Caco-2 (cell line): ENCODE measurements at regions not wholly inside any gene's neighbourhood (a gene's known extent, or its start where the extent isn't known, plus 50 kb on each side); places are given as distances from the start of the nearest gene placed in this dataset.
A peak's percentile ranks its signal among the peaks of the same experiment; 100 is the strongest.

ENCODE experiments used
- BruUV-seq: library from RNA; stranded (reverse); fragments of 400-500 nt; replicated peaks from 2 replicates; lab custom pipeline; 2021; lab: Mats Ljungman, UMichigan
- CTCF ChIA-PET: fragments of 300-600 bp; sonication (Branson Sonifier 250); formaldehyde crosslinking; loops from one replicate; lab custom pipeline; 2022; ENCODE audit warnings: antibody characterized with exemption; lab: Charles Lee
- POLR2A ChIA-PET: fragments of 300-600 bp; sonication (Branson Sonifier 250); formaldehyde crosslinking; loops from one replicate; lab custom pipeline; 2022; ENCODE audit warnings: antibody characterized with exemption; lab: Charles Lee
- DNase-seq, 2 experiments: peaks; one replicate each; pipeline versions ENCODE4 v3.0.0 to v3.0.0-alpha.2; 2020 to 2022
- H3K27me3 ChIP-seq: replicated peaks from 2 replicates; pipeline ENCODE4 v1.6.0; 2011; ENCODE audit warnings: low read length; ENCODE audit not compliant: control insufficient read depth, insufficient read depth
- H3K36me3 ChIP-seq: 2 replicates; pipeline ENCODE4 v1.5.1; 2011; ENCODE audit warnings: low read length; ENCODE audit not compliant: control insufficient read depth, insufficient read depth
- H3K4me1 ChIP-seq: fragments of 250-450 bp; sonication (Bioruptor Pico); 2 replicates; pipeline ENCODE4 v1.5.1; 2020; ENCODE audit warnings: mild to moderate bottlenecking
- H3K4me3 ChIP-seq: 2 replicates; pipeline ENCODE4 v1.5.1; 2011; ENCODE audit warnings: low read depth, mild to moderate bottlenecking, control low read depth, low read length
- H3K9me3 ChIP-seq: fragments of 250-450 bp; sonication (Bioruptor Pico); 2 replicates; pipeline ENCODE4 v1.5.1; 2020; ENCODE audit warnings: mild to moderate bottlenecking, moderate library complexity
- H3K27ac Mint-ChIP-seq: one replicate; pipeline ENCODE4 v1.8.0; 2022; ENCODE audit warnings: mixed read lengths; ENCODE audit not compliant: unreplicated experiment
- H3K27me3 Mint-ChIP-seq: one replicate; pipeline ENCODE4 v1.8.0; 2022; ENCODE audit warnings: mixed read lengths; ENCODE audit not compliant: insufficient read depth, unreplicated experiment
- H3K36me3 Mint-ChIP-seq: one replicate; pipeline ENCODE4 v1.8.0; 2022; ENCODE audit warnings: mild to moderate bottlenecking, mixed read lengths; ENCODE audit not compliant: insufficient read depth, unreplicated experiment
- H3K4me1 Mint-ChIP-seq: one replicate; pipeline ENCODE4 v1.8.0; 2022; ENCODE audit warnings: low read depth, mixed read lengths; ENCODE audit not compliant: unreplicated experiment
- H3K4me3 Mint-ChIP-seq: one replicate; pipeline ENCODE4 v1.8.0; 2022; ENCODE audit warnings: mild to moderate bottlenecking, moderate library complexity, mixed read lengths; ENCODE audit not compliant: unreplicated experiment
- H3K9me3 Mint-ChIP-seq: one replicate; pipeline ENCODE4 v1.8.0; 2022; ENCODE audit warnings: mixed read lengths; ENCODE audit not compliant: unreplicated experiment
- intact Hi-C: fragments of 100-400 bp; cut with micrococcal nuclease; formaldehyde crosslinking; loops from one replicate; pipeline ENCODE4 v1.10.0; 2022; ENCODE audit not compliant: unreplicated experiment
- TF ChIP-seq, protein P1 (sequence below), 2 experiments: fragments of 200-600 bp in 1 of 2; IDR thresholded peaks; 1 replicate in 1 of 2; 2 replicates in 1 of 2; pipeline versions ENCODE4 v1.5.1 to v1.8.0; 2011 to 2022; ENCODE audit warnings: antibody characterized with exemption in 1 of 2, control low read depth in 1 of 2, inconsistent platforms in 1 of 2, low read depth in 1 of 2, low read length in 1 of 2, mild to moderate bottlenecking in 1 of 2, moderate library complexity in 1 of 2; ENCODE audit not compliant: insufficient read depth in 1 of 2, severe bottlenecking in 1 of 2, unreplicated experiment in 1 of 2

DNA sequence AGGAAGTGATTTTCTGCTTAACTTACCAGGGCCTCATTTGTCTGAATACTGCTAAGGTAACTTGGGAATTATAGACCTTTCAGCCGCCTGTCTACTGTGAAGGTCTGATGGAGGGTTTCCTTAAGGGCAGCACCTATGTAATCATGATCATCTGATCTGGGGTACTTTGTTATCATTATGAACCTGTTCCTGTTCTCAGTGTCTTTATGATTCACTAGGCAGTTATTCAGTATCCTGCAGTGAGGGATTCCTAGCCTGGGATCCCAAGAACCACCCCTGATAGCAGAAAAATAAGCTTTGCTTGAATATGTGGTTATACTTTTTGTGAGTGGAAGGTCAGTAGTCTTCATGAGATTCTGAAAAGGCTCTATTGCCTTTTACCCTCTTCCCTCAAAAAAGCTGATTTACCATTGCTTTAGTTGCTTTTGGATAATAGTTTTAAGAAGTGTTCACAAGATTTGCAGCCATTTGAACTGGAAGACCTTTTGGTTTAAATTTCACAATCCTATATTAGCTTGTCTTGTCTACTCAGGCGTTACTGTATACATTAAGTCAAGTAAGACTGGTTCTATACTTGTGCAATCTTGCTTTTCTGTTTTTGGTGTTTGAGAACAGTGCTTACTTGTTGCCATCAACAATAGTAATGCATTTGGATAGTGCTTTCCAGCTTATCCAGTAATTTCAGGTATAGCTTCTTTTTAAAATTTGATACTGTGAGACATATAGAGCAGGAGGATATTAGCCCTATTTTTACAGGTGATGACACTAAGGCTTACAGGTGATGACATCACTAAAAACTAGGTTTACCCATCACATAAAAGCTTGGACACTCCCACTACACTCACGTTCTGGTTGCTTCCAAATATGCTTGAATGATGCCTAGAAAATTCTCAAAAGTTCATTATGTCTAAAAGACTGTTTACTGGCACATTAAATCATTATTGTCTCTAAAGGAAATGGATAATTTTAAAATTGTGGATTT is 60.0 kb downstream of the FHIP1A start:
- no peak overlapping the region for H3K27ac Mint-ChIP-seq
- intact Hi-C loops, result loop anchor here (1.0 kb wide), 1 partner anchor 10 kb away; no protein-coding TSS in a partner anchor
- no peaks in the 10 kb centered on the region for H3K27me3 Mint-ChIP-seq
- Histone ChIP-seq H3K27me3 (no peaks in the 10 kb centered on the region), H3K4me1 (peaks cover 5% of the 10 kb centered on the region), H3K36me3 (no peaks in the 10 kb centered on the region), H3K9me3 (no peaks in the 10 kb centered on the region), H3K4me3 (no peak overlapping the region)
- TF ChIP-seq, protein P1, sequence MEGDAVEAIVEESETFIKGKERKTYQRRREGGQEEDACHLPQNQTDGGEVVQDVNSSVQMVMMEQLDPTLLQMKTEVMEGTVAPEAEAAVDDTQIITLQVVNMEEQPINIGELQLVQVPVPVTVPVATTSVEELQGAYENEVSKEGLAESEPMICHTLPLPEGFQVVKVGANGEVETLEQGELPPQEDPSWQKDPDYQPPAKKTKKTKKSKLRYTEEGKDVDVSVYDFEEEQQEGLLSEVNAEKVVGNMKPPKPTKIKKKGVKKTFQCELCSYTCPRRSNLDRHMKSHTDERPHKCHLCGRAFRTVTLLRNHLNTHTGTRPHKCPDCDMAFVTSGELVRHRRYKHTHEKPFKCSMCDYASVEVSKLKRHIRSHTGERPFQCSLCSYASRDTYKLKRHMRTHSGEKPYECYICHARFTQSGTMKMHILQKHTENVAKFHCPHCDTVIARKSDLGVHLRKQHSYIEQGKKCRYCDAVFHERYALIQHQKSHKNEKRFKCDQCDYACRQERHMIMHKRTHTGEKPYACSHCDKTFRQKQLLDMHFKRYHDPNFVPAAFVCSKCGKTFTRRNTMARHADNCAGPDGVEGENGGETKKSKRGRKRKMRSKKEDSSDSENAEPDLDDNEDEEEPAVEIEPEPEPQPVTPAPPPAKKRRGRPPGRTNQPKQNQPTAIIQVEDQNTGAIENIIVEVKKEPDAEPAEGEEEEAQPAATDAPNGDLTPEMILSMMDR (IDR thresholded peaks at IDR 0.05; ENCODE audit: insufficient read depth in 1 of 2, low read depth in 1 of 2, low read length in 1 of 2, severe bottlenecking in 1 of 2, unreplicated experiment in 1 of 2), result no peak
- ChIA-PET POLR2A (no interaction called here), CTCF (no interaction called here)
- no peaks in the 10 kb centered on the region for H3K4me1 Mint-ChIP-seq
- DNase-seq, result peak in 1 of 2 experiments; percentile 18
- no TSS peak for BruUV-seq
- H3K9me3 Mint-ChIP-seq, result no peaks in the 10 kb centered on the region
- peaks cover 5% of the 10 kb centered on the region for H3K36me3 Mint-ChIP-seq
- no peak overlapping the region for H3K4me3 Mint-ChIP-seq

DNA sequence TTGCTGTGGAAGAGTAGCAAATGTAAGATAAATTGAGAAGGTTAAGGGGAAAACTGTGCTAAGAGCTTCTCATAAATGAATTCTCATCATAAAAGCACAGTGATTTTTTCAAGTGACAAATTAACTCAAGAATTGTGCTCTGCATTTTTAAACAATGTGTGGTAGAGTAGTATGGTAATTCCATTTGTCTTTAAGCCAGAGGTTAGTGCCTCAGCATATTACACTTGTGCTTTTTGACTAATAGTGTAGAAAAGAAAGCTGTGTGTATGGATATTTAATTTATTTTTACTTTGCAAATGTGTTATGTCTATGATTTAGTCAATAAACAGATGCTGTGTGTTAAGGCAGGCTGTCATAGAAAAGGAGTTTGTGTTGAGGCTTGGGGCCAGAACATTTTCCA is 61.0 kb downstream of the FHIP1A start:
- Histone ChIP-seq H3K9me3 (no peaks in the 10 kb centered on the region), H3K36me3 (no peaks in the 10 kb centered on the region), H3K4me3 (no peak overlapping the region), H3K27me3 (no peaks in the 10 kb centered on the region), H3K4me1 (peaks cover 5% of the 10 kb centered on the region)
- no TSS peak for BruUV-seq
- H3K27me3 Mint-ChIP-seq, result no peaks in the 10 kb centered on the region
- ChIA-PET POLR2A (no interaction called here), CTCF (no interaction called here)
- TF ChIP-seq, protein P1 (IDR thresholded peaks at IDR 0.05; ENCODE audit: insufficient read depth in 1 of 2, low read depth in 1 of 2, low read length in 1 of 2, severe bottlenecking in 1 of 2, unreplicated experiment in 1 of 2), result no peak
- H3K9me3 Mint-ChIP-seq, result no peaks in the 10 kb centered on the region
- peaks cover 5% of the 10 kb centered on the region for H3K36me3 Mint-ChIP-seq
- no peak for DNase-seq
- no peak overlapping the region for H3K27ac Mint-ChIP-seq
- intact Hi-C loops, result loop anchor here (1.0 kb wide), 1 partner anchor 11 kb away; no protein-coding TSS in a partner anchor
- H3K4me1 Mint-ChIP-seq, result no peaks in the 10 kb centered on the region
- H3K4me3 Mint-ChIP-seq, result no peak overlapping the region

DNA sequence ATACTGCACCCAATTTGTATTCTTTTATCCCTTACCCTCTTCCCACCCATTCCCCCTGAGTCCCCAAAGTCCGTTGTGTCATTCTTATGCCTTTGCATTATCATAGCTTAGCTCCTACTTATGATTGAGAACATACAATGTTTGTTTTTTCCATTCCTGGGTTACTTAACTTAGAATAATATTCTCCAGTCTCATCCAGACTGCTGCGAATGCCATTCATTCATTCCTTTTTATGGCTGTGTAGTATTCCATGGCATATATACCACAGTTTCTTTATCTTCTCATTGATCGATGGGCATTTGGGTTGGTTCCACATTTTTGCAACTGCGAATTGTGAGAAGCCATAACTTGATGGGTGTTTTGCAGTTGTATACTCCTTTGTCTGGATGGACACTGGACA is 62.8 kb downstream of the FHIP1A start:
- no peaks in the 10 kb centered on the region for H3K4me1 Mint-ChIP-seq
- peaks cover 5% of the 10 kb centered on the region for H3K36me3 Mint-ChIP-seq
- Histone ChIP-seq H3K4me3 (no peak overlapping the region), H3K36me3 (no peaks in the 10 kb centered on the region), H3K4me1 (peaks cover 5% of the 10 kb centered on the region), H3K27me3 (no peaks in the 10 kb centered on the region), H3K9me3 (no peaks in the 10 kb centered on the region)
- H3K4me3 Mint-ChIP-seq, result no peak overlapping the region
- TF ChIP-seq, protein P1 (IDR thresholded peaks at IDR 0.05; ENCODE audit: insufficient read depth in 1 of 2, low read depth in 1 of 2, low read length in 1 of 2, severe bottlenecking in 1 of 2, unreplicated experiment in 1 of 2), result no peak
- ChIA-PET POLR2A (no interaction called here), CTCF (no interaction called here)
- no peaks in the 10 kb centered on the region for H3K9me3 Mint-ChIP-seq
- no peak for DNase-seq
- H3K27ac Mint-ChIP-seq, result no peak overlapping the region
- no TSS peak for BruUV-seq
- H3K27me3 Mint-ChIP-seq, result no peaks in the 10 kb centered on the region
- intact Hi-C loops, result no loop called here
